ENCODE measurements at regions not wholly inside any gene's neighbourhood (a gene's known extent, or its start where the extent isn't known, plus 50 kb on each side); places are given as distances from the start of the nearest gene placed in this dataset.

- no peak for TF ChIP-seq CTCF (conservative IDR thresholded peaks at IDR 0.05; ENCODE audit: low read depth in 2 of 2)
- TF ChIP-seq JUNB (IDR thresholded peaks at IDR 0.05; ENCODE audit: unreplicated experiment), result no peak
- no peak for TF ChIP-seq ETS1 (IDR thresholded peaks at IDR 0.05)
- TF ChIP-seq REST (IDR thresholded peaks at IDR 0.05; ENCODE audit: unreplicated experiment), result no peak
- TF ChIP-seq STAT1 (IDR thresholded peaks at IDR 0.05; ENCODE audit: unreplicated experiment), result no peak
- TF ChIP-seq EZH2 (IDR thresholded peaks at IDR 0.05; ENCODE audit: low read depth, unreplicated experiment), result no peak
- no peak for TF ChIP-seq ZNF114 (CRISPR knock-in tag; IDR thresholded peaks at IDR 0.05)
- no peak for TF ChIP-seq EZH2phosphoT487 (IDR thresholded peaks at IDR 0.05; ENCODE audit: unreplicated experiment)
- no peak for TF ChIP-seq ZNF331 (CRISPR knock-in tag; IDR thresholded peaks at IDR 0.05; ENCODE audit: low read depth)
- no peak for TF ChIP-seq POLR2AphosphoS5 (IDR thresholded peaks at IDR 0.05; ENCODE audit: low read depth)
- TF ChIP-seq CREB1 (CRISPR knock-in tag; IDR thresholded peaks at IDR 0.05; ENCODE audit: low read depth), result no peak
These were observed 94.7 kb upstream of the PLCB4 start for GRCh38 chr20:8974009-8974708.

Measured in GM23338 (cell line).